RWPE2 (cell line): ENCODE measurements at regions not wholly inside any gene's neighbourhood (a gene's known extent, or its start where the extent isn't known, plus 50 kb on each side); places are given as distances from the start of the nearest gene placed in this dataset.

ENCODE experiments used
- ATAC-seq: fragments of 200-7000 bp; cut with Tn5 transposase; 3 replicates; pipeline ENCODE4 v1.9.1; 2021; ENCODE audit warnings: low read depth
- DNase-seq: peaks from one replicate; pipeline ENCODE4 v3.0.0-alpha.2; 2020; ENCODE audit warnings: low spot score
- H3K27ac ChIP-seq: fragments of 450-650 bp; 2 replicates; pipeline ENCODE4 v1.5.1; 2017; ENCODE audit warnings: mild to moderate bottlenecking; ENCODE audit not compliant: poor library complexity, severe bottlenecking
- H3K27me3 ChIP-seq: fragments of 250-450 bp; sonication (Bioruptor Pico); 2 replicates; pipeline ENCODE4 v1.5.1; 2021; ENCODE audit warnings: mild to moderate bottlenecking, moderate library complexity; ENCODE audit not compliant: insufficient read depth, poor library complexity, severe bottlenecking
- H3K36me3 ChIP-seq: fragments of 250-450 bp; sonication (Bioruptor Pico); 2 replicates; pipeline ENCODE4 v1.5.1; 2020; ENCODE audit warnings: low read depth, mild to moderate bottlenecking, moderate library complexity
- H3K4me1 ChIP-seq: fragments of 250-450 bp; sonication (Bioruptor Pico); 2 replicates; pipeline ENCODE4 v1.5.1; 2021; ENCODE audit warnings: mild to moderate bottlenecking, moderate library complexity; ENCODE audit not compliant: insufficient read depth, poor library complexity, severe bottlenecking
- H3K4me3 ChIP-seq: fragments of 250-450 bp; sonication (Bioruptor Pico); 2 replicates; pipeline ENCODE4 v1.5.1; 2021; ENCODE audit warnings: mild to moderate bottlenecking, moderate library complexity; ENCODE audit not compliant: severe bottlenecking
- H3K9me3 ChIP-seq: fragments of 250-450 bp; sonication (Bioruptor Pico); 2 replicates; pipeline ENCODE4 v1.5.1; 2021; ENCODE audit warnings: mild to moderate bottlenecking, moderate library complexity; ENCODE audit not compliant: severe bottlenecking
- CTCF ChIP-seq: fragments of 450-650 bp; IDR thresholded peaks from one replicate; pipeline ENCODE4 v1.5.1; 2017; ENCODE audit warnings: mild to moderate bottlenecking, moderate library complexity; ENCODE audit not compliant: poor library complexity, severe bottlenecking

GRCh38 chr2:407630-408029 lies 119.7 kb upstream of the ALKAL2 start:
- Histone ChIP-seq H3K27me3 (no peaks in the 10 kb centered on the region), H3K4me3 (no peak overlapping the region), H3K4me1 (no peaks in the 10 kb centered on the region), H3K36me3 (no peaks in the 10 kb centered on the region), H3K27ac (no peak overlapping the region), H3K9me3 (no peaks in the 10 kb centered on the region)
- DNase-seq (no peak), ATAC-seq (no peak)
- TF ChIP-seq CTCF = no peak

DNA sequence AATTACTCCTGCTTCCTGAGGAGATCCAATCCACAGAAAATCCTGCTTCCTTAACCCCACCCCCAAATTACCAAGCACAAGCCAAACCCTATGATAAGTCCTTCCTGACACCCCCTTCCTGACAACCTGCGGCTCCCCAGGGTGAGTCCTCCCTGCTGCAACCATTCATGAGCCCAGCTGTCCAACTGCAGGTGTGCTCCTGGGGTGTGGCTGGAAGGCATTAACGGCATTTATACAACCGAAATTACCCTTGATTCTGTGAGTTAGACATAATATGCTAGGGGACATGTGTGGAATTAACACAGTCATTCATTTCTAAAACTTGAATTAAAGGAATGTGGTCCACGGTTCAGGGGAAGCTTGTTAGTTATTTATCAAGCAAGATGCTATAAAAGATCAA lies 119.0 kb upstream of the ALKAL2 start:
- DNase-seq (no peak), ATAC-seq (no peak)
- no peaks in the 10 kb centered on the region for H3K36me3 ChIP-seq

GRCh38 chr2:406231-406630 lies 118.3 kb upstream of the ALKAL2 start:
- Histone ChIP-seq H3K4me1 (no peaks in the 10 kb centered on the region), H3K9me3 (no peaks in the 10 kb centered on the region), H3K27me3 (no peaks in the 10 kb centered on the region), H3K27ac (no peak overlapping the region), H3K36me3 (no peaks in the 10 kb centered on the region), H3K4me3 (no peak overlapping the region)
- DNase-seq (no peak), ATAC-seq (no peak)
- no peak for TF ChIP-seq CTCF

More for the DNA sequence above, 119.0 kb upstream of the ALKAL2 start:
- Histone ChIP-seq H3K4me1 (no peaks in the 10 kb centered on the region), H3K27me3 (no peaks in the 10 kb centered on the region), H3K4me3 (no peak overlapping the region), H3K9me3 (no peaks in the 10 kb centered on the region), H3K27ac (no peak overlapping the region)
- no peak for TF ChIP-seq CTCF

GRCh38 chr2:404581-404980 lies 116.7 kb upstream of the ALKAL2 start:
- Histone ChIP-seq H3K4me3 (no peak overlapping the region), H3K27ac (no peak overlapping the region), H3K4me1 (no peaks in the 10 kb centered on the region), H3K27me3 (no peaks in the 10 kb centered on the region), H3K36me3 (no peaks in the 10 kb centered on the region), H3K9me3 (no peaks in the 10 kb centered on the region)
- DNase-seq (no peak), ATAC-seq (no peak)
- no peak for TF ChIP-seq CTCF

GRCh38 chr2:403682-404081 lies 115.8 kb upstream of the ALKAL2 start:
- Histone ChIP-seq H3K4me3 (no peak overlapping the region), H3K27ac (no peak overlapping the region), H3K36me3 (no peaks in the 10 kb centered on the region), H3K27me3 (no peaks in the 10 kb centered on the region), H3K9me3 (no peaks in the 10 kb centered on the region), H3K4me1 (no peaks in the 10 kb centered on the region)
- ATAC-seq = no peak
- TF ChIP-seq CTCF = no peak
- no peak for DNase-seq
